Osteoblast (primary cell): ENCODE measurements at regions not wholly inside any gene's neighbourhood (a gene's known extent, or its start where the extent isn't known, plus 50 kb on each side); places are given as distances from the start of the nearest gene placed in this dataset.

Source experiments
- DNase-seq: peaks from one replicate; pipeline ENCODE4 v3.0.0; 2011; ENCODE audit warnings: low spot score, mixed read lengths; ENCODE audit not compliant: insufficient read length; ENCODE audit errors: missing footprints
- H2AFZ ChIP-seq: 2 replicates; pipeline ENCODE4 v1.6.0; 2011; ENCODE audit warnings: mild to moderate bottlenecking, low read length
- H3K27ac ChIP-seq: 2 replicates; pipeline ENCODE4 v1.5.1; 2011; ENCODE audit warnings: mild to moderate bottlenecking, low read depth, low read length, moderate library complexity
- H3K27me3 ChIP-seq: 2 replicates; pipeline ENCODE4 v1.6.0; 2012; ENCODE audit warnings: mild to moderate bottlenecking, control low read depth, inconsistent platforms, low read length, moderate library complexity; ENCODE audit not compliant: insufficient read depth
- H3K36me3 ChIP-seq: 2 replicates; pipeline ENCODE4 v1.5.1; 2011; ENCODE audit warnings: mild to moderate bottlenecking, low read length, control low read depth, moderate library complexity; ENCODE audit not compliant: insufficient read depth
- H3K4me1 ChIP-seq: 2 replicates; pipeline ENCODE4 v1.5.1; 2011; ENCODE audit warnings: mild to moderate bottlenecking, low read length, control low read depth, moderate library complexity; ENCODE audit not compliant: insufficient read depth
- H3K4me2 ChIP-seq: 2 replicates; pipeline ENCODE4 v1.6.0; 2011; ENCODE audit warnings: mild to moderate bottlenecking, low read length; ENCODE audit not compliant: insufficient read depth
- H3K4me3 ChIP-seq: fragments of 200-600 bp; sonication (generic); 3 replicates; pipeline ENCODE4 v1.5.1; 2012; ENCODE audit warnings: mild to moderate bottlenecking, low read length, inconsistent platforms; ENCODE audit not compliant: insufficient read depth
- H3K79me2 ChIP-seq: 2 replicates; pipeline ENCODE4 v1.6.0; 2012; ENCODE audit warnings: mild to moderate bottlenecking, low read length, control low read depth, inconsistent platforms; ENCODE audit not compliant: insufficient read depth
- H3K9me3 ChIP-seq: 2 replicates; pipeline ENCODE4 v1.5.1; 2011; ENCODE audit warnings: low read depth, low read length, control low read depth
- H4K20me1 ChIP-seq: 2 replicates; pipeline ENCODE4 v1.6.0; 2012; ENCODE audit warnings: mild to moderate bottlenecking, low read length, control low read depth; ENCODE audit not compliant: insufficient read depth
- TF ChIP-seq, protein P1 (sequence below): IDR thresholded peaks from 2 replicates; pipeline ENCODE4 v1.5.1; 2011; ENCODE audit warnings: mild to moderate bottlenecking, low read depth, low read length, moderate library complexity; ENCODE audit errors: extremely low read depth

DNA sequence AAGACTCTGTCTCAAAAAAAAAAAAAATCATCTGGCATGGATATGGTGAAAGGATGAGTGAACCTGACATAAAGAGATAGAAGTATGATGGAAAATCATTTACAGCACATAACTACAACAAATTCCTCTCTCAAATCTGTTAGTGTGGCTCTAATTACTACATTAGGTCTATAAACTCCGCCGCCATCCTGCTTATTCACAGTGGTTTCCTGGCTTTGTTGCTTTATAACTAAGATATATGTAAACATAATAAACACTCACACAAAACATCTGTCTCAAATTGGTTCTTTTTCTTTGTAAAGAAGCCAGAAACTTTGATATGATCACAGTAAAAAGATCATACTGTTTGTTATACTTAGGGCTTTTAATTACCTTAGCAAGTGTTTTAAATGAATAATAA lies 412.6 kb upstream of the FAM98A start:
- H3K36me3 ChIP-seq = no peaks in the 10 kb centered on the region
- DNase-seq = no peak
- no peaks in the 10 kb centered on the region for H3K9me3 ChIP-seq
- no peaks in the 10 kb centered on the region for H3K79me2 ChIP-seq
- no peak overlapping the region for H2AFZ ChIP-seq
- H3K27me3 ChIP-seq = no peaks in the 10 kb centered on the region
- TF ChIP-seq, protein P1, sequence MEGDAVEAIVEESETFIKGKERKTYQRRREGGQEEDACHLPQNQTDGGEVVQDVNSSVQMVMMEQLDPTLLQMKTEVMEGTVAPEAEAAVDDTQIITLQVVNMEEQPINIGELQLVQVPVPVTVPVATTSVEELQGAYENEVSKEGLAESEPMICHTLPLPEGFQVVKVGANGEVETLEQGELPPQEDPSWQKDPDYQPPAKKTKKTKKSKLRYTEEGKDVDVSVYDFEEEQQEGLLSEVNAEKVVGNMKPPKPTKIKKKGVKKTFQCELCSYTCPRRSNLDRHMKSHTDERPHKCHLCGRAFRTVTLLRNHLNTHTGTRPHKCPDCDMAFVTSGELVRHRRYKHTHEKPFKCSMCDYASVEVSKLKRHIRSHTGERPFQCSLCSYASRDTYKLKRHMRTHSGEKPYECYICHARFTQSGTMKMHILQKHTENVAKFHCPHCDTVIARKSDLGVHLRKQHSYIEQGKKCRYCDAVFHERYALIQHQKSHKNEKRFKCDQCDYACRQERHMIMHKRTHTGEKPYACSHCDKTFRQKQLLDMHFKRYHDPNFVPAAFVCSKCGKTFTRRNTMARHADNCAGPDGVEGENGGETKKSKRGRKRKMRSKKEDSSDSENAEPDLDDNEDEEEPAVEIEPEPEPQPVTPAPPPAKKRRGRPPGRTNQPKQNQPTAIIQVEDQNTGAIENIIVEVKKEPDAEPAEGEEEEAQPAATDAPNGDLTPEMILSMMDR = no peak
- no peak overlapping the region for H3K27ac ChIP-seq
- no peaks in the 10 kb centered on the region for H3K4me1 ChIP-seq
- H4K20me1 ChIP-seq = no peaks in the 10 kb centered on the region
- H3K4me3 ChIP-seq = no peak overlapping the region
- no peak overlapping the region for H3K4me2 ChIP-seq

DNA sequence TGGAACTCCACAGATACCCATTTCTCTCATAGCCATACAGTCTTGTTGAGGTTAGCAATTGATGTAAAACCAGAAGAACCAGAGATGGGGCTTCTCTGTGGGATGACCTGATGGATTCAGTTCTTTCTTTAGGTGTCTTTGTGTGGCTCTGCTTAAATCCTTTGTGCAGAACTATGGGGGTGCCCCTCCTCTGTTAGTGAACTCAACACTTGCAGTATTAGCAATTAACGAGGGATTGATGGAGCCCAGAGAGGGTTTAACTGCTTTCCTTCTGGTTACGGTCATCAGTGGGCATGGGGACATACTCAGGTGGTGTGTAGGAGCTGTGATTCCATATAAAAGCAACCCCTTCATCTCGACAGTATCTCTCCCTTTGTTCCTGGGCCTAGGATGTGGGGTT lies 406.8 kb upstream of the FAM98A start:
- Histone ChIP-seq H3K4me1 (no peaks in the 10 kb centered on the region), H3K9me3 (no peaks in the 10 kb centered on the region), H3K79me2 (no peaks in the 10 kb centered on the region), H2AFZ (no peak overlapping the region), H3K27ac (no peak overlapping the region), H3K27me3 (no peaks in the 10 kb centered on the region), H3K36me3 (no peaks in the 10 kb centered on the region), H3K4me3 (no peak overlapping the region), H3K4me2 (no peak overlapping the region), H4K20me1 (no peaks in the 10 kb centered on the region)
- no peak for DNase-seq
- TF ChIP-seq, protein P1 = no peak

DNA sequence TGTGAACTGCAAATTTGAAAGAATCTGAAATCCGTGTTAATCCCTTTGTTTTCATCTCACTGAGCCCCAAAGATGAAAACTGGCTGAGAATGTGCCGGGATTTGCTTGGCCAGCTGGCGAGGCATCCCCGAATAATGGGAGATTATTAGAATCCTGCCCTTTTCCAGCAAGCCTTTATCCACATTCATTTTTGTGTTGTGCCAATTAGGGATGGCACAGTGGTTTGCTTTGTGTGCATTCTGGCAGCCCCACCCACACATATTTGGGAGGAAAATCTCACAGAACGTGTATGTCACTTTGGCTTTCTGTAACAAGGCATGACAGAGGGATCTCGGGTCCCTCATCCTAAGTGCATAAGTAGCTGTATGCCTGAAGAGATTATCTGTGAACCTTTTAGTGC lies 405.8 kb upstream of the FAM98A start:
- Histone ChIP-seq H3K79me2 (no peaks in the 10 kb centered on the region), H3K36me3 (no peaks in the 10 kb centered on the region), H3K27me3 (no peaks in the 10 kb centered on the region), H2AFZ (no peak overlapping the region), H3K4me3 (no peak overlapping the region), H4K20me1 (no peaks in the 10 kb centered on the region), H3K4me1 (no peaks in the 10 kb centered on the region), H3K9me3 (no peaks in the 10 kb centered on the region), H3K4me2 (no peak overlapping the region), H3K27ac (no peak overlapping the region)
- DNase-seq = no peak
- TF ChIP-seq, protein P1 = no peak

- Histone ChIP-seq H4K20me1 (no peaks in the 10 kb centered on the region), H3K4me3 (no peak overlapping the region), H3K79me2 (no peaks in the 10 kb centered on the region), H3K27ac (no peak overlapping the region), H3K36me3 (no peaks in the 10 kb centered on the region), H3K27me3 (no peaks in the 10 kb centered on the region), H2AFZ (no peak overlapping the region), H3K9me3 (no peaks in the 10 kb centered on the region), H3K4me2 (no peak overlapping the region), H3K4me1 (no peaks in the 10 kb centered on the region)
- no peak for DNase-seq
- TF ChIP-seq, protein P1 = no peak
Observed at GRCh38 chr2:34003795-34004194, 404.7 kb upstream of the FAM98A start.
